H7 (cell line): ENCODE measurements at regions not wholly inside any gene's neighbourhood (a gene's known extent, or its start where the extent isn't known, plus 50 kb on each side); places are given as distances from the start of the nearest gene placed in this dataset.

ENCODE experiments used
- DNase-seq: peaks from one replicate; pipeline ENCODE4 v3.0.0; 2012
- H3K27me3 ChIP-seq: 2 replicates; pipeline ENCODE4 v1.6.0; 2011; ENCODE audit warnings: mild to moderate bottlenecking, low read length; ENCODE audit not compliant: control insufficient read depth, insufficient read depth
- H3K36me3 ChIP-seq: replicated peaks from 2 replicates; pipeline ENCODE4 v1.5.1; 2011; ENCODE audit warnings: low read length; ENCODE audit not compliant: control insufficient read depth, insufficient read depth
- H3K4me3 ChIP-seq: 2 replicates; pipeline ENCODE4 v1.5.1; 2011; ENCODE audit warnings: low read depth, mild to moderate bottlenecking, control low read depth, low read length, moderate library complexity; ENCODE audit not compliant: insufficient read depth

- DNase-seq, result no peak
- no peaks in the 10 kb centered on the region for H3K27me3 ChIP-seq
- H3K36me3 ChIP-seq, result no peaks in the 10 kb centered on the region
- H3K4me3 ChIP-seq, result no peak overlapping the region
These were observed 218.8 kb downstream of the SNCA start for GRCh38 chr4:89618151-89618550.

GRCh38 chr4:89617317-89617716, 219.6 kb downstream of the SNCA start:
- no peak for DNase-seq
- Histone ChIP-seq H3K4me3 (no peak overlapping the region), H3K36me3 (no peaks in the 10 kb centered on the region), H3K27me3 (no peaks in the 10 kb centered on the region)

GRCh38 chr4:89616382-89616781, 220.6 kb downstream of the SNCA start:
- H3K4me3 ChIP-seq, result no peak overlapping the region
- H3K27me3 ChIP-seq, result no peaks in the 10 kb centered on the region
- DNase-seq, result no peak
- no peaks in the 10 kb centered on the region for H3K36me3 ChIP-seq

DNA sequence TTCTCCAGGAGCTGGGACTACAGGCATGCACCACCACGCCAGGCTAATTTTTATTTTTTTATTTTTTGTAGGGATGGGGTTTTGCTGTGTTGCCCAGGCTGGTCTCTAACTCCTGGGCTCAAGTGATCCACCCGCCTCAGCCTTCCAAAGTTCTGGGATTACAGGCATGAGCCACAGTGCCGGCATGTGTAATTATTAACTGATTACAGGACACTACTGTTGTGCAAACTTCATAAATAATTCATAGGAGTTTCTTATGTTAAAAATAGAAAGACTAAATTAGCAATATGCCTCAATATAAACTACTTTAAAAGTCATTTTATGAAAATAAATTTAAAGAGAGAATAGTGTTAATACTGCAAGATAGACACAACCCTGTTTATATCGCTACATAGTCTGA, 221.9 kb downstream of the SNCA start:
- Histone ChIP-seq H3K36me3 (no peaks in the 10 kb centered on the region), H3K4me3 (no peak overlapping the region), H3K27me3 (no peaks in the 10 kb centered on the region)
- no peak for DNase-seq

DNA sequence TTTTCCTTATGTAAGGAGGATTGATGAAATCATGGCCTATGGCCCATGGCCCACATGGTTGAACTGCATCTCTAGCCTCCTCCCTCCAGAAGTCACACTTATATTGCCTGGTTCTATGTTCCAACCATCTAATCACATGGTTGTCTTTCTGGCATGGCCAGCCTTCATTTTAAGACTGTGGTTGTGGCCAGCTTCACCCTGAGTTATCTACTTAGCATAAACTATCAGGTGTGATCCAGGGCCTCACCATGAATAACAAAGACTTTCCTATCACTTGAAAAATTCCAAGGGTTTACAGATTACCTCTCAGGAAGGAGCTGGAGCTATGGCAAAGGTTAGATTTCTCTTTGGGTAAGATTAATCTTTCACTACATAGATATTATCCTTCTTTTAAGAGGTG, 222.8 kb downstream of the SNCA start:
- Histone ChIP-seq H3K4me3 (no peak overlapping the region), H3K27me3 (no peaks in the 10 kb centered on the region), H3K36me3 (no peaks in the 10 kb centered on the region)
- DNase-seq, result no peak

GRCh38 chr4:89610236-89610635, 226.7 kb downstream of the SNCA start:
- H3K4me3 ChIP-seq, result no peak overlapping the region
- H3K36me3 ChIP-seq, result no peaks in the 10 kb centered on the region
- no peak for DNase-seq
- no peaks in the 10 kb centered on the region for H3K27me3 ChIP-seq

- Histone ChIP-seq H3K27me3 (no peaks in the 10 kb centered on the region), H3K4me3 (no peak overlapping the region), H3K36me3 (no peaks in the 10 kb centered on the region)
- no peak for DNase-seq
These were observed 227.2 kb downstream of the SNCA start for GRCh38 chr4:89609756-89610155.

- Histone ChIP-seq H3K4me3 (no peak overlapping the region), H3K27me3 (no peaks in the 10 kb centered on the region), H3K36me3 (no peaks in the 10 kb centered on the region)
- no peak for DNase-seq
These were observed 232.0 kb downstream of the SNCA start for GRCh38 chr4:89604951-89605350.

GRCh38 chr4:89599026-89599425, 237.9 kb downstream of the SNCA start:
- no peak for DNase-seq
- no peaks in the 10 kb centered on the region for H3K36me3 ChIP-seq
- H3K4me3 ChIP-seq, result no peak overlapping the region
- no peaks in the 10 kb centered on the region; the same call in 1 of the 2 replicates for H3K27me3 ChIP-seq

GRCh38 chr4:89598602-89599001, 238.4 kb downstream of the SNCA start:
- H3K27me3 ChIP-seq, result no peaks in the 10 kb centered on the region; the same call in 1 of the 2 replicates
- H3K36me3 ChIP-seq, result no peaks in the 10 kb centered on the region
- no peak overlapping the region for H3K4me3 ChIP-seq
- peak; percentile 22 for DNase-seq

DNA sequence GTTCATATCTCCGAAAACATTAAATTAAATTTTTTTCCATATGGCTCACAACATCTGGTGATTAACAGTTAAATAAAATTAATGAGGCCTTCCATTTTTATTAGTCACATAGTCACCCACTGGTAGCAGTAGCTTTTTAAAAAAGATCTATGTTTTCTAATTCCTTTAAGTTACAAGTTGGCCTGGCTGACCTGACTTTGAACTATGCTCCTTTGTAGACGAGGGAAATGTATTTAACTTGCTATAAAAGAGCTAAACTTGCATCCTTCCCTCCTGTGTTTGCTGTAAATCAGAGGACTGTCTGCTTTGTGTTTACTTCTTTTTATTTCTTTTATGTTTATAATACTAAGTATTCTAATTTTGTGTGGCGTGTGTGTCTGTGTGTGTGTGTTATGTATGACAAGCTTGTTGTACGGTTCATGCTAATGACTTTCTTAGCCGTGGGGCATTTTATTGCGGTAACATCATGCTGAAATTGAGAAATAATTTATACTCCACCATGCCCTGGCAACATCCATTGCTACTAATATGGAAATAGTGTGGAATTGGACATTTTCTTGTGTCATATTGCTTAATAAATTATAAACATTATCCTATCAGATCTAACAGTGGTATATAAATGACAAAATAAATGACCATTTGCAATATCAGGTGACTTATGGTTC, 241.7 kb downstream of the SNCA start:
- no peaks in the 10 kb centered on the region for H3K36me3 ChIP-seq
- peaks cover 6% of the 10 kb centered on the region; the same call in 1 of the 2 replicates for H3K27me3 ChIP-seq
- H3K4me3 ChIP-seq, result no peak overlapping the region
- DNase-seq, result no peak

DNA sequence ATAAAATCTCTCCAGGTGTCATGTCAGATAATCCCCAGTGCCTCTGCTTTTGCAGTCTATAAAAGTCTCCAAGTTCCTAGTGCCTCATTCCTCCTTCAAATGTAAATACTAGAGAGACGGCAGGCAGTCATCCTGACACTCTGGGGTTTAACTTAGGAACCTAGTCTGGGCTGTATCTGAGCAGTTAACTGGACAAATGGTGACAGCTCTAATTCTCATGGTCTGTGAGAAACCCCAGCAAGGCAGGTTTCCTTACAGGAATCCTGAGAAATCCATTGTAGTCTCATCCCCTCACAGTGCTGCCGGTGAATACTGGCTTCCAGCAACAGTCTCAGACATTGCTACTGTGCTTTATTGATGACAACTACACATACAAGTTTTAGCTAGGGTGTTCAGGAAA, 246.8 kb downstream of the SNCA start:
- DNase-seq, result peak; percentile 2
- no peaks in the 10 kb centered on the region for H3K36me3 ChIP-seq
- no peak overlapping the region for H3K4me3 ChIP-seq
- peaks cover 18% of the 10 kb centered on the region; the same call in 1 of the 2 replicates for H3K27me3 ChIP-seq

DNA sequence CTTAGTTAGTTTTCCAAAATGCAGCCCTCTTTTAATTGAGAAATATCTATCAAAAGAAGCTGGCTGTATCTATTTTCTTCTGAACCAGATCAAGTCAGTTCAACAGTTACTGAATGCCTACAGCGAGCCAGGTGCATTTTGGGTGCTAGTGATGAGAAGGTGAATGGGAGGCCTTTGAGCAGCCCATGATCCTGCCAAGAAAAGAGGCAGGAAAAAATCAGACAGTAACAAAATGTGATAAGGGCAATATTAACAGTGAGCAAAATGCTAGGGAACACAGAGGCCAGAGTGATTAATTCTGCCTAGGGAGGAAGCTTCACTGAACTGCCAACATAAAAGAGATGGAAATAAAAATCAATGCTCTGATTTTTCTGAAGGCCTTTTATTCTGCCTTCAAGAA, 248.5 kb downstream of the SNCA start:
- no peak overlapping the region for H3K4me3 ChIP-seq
- no peak for DNase-seq
- H3K36me3 ChIP-seq, result no peaks in the 10 kb centered on the region
- H3K27me3 ChIP-seq, result peaks cover 18% of the 10 kb centered on the region; the same call in 1 of the 2 replicates

DNA sequence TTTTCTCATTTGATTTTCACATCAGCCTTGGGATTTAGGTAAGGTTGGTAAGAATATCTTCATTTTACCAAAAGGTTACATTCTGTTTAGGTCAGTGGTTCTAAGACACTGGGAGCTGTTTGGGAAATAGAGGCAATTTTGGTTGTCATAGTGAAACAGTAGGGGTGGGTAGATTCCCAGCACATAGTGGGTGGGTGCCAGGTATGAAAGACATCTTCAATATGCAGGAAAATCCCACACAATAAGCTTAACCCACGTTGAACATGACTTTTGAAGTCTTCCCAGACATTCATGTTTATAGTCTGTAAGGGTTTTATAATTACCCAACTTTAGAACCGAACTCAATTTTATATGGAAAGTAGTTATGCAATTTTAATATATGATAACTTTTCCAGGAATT, 249.6 kb downstream of the SNCA start:
- no peak overlapping the region for H3K4me3 ChIP-seq
- H3K27me3 ChIP-seq, result peaks cover 18% of the 10 kb centered on the region; the same call in 1 of the 2 replicates
- no peak for DNase-seq
- no peaks in the 10 kb centered on the region for H3K36me3 ChIP-seq

DNA sequence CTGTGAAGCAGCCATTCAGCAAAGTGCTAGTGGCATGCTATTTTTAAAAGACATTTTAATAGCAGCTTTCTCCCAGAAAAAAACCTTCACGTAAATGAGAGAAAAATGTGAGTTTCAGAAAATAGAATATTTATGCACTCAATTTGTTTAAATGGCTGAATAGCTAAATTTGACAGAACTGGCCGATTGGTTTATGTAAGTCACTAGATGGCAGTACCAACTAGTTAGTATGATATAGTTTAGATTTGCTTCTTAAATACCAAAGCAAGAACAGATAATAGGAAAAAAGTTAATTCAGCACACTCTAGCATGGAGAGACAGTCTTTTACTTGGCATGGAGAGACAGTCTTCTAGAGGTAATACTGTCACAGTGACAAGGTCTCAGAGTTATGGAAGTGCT, 250.1 kb downstream of the SNCA start:
- Histone ChIP-seq H3K27me3 (peaks cover 18% of the 10 kb centered on the region; the same call in 1 of the 2 replicates), H3K36me3 (no peaks in the 10 kb centered on the region)
- no peak for DNase-seq

DNA sequence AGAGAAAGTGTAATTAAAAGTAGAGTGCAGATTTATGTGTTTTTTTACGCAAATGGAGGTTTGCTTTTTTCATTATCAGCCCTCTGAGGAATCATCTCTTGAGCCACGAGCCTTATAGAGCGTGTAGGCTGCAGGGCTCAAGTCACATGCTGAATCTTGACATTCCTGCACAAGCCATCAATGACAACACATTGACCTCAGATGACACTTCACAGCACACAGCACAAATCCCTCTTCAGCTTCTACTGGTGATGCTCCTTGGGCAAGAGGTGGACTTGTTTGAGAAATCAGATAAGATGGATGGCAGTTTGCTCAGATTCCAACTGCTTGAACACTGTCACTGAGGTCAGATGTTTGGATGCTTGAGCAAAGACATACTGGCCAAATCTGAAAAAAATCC, 250.6 kb downstream of the SNCA start:
- DNase-seq, result no peak
- peaks cover 18% of the 10 kb centered on the region; the same call in 1 of the 2 replicates for H3K27me3 ChIP-seq
- no peaks in the 10 kb centered on the region for H3K36me3 ChIP-seq
- no peak overlapping the region for H3K4me3 ChIP-seq

More for the DNA sequence above, 250.1 kb downstream of the SNCA start:
- no peak overlapping the region for H3K4me3 ChIP-seq
